GM21529 (cell line): ENCODE measurements at regions not wholly inside any gene's neighbourhood (a gene's known extent, or its start where the extent isn't known, plus 50 kb on each side); places are given as distances from the start of the nearest gene placed in this dataset.

Experiments
- ATAC-seq: cut with Tn5 transposase; IDR thresholded peaks from one replicate; pipeline ENCODE4 v1.9.1; 2021; ENCODE audit not compliant: unreplicated experiment

GRCh38 chr21:29228306-29228705, 70.4 kb upstream of the BACH1 start:
- ATAC-seq, result no peak

- ATAC-seq, result no peak
These were observed 68.0 kb upstream of the BACH1 start for GRCh38 chr21:29230551-29231261.

- no peak for ATAC-seq
These were observed 66.8 kb upstream of the BACH1 start for GRCh38 chr21:29231756-29232529.

GRCh38 chr21:29232530-29233255, 66.0 kb upstream of the BACH1 start:
- ATAC-seq, result no peak

GRCh38 chr21:29233256-29233546, 65.5 kb upstream of the BACH1 start:
- ATAC-seq, result peak; percentile 2

GRCh38 chr21:29233611-29234540, 64.8 kb upstream of the BACH1 start:
- peak; percentile 56 for ATAC-seq

GRCh38 chr21:29235714-29236197, 63.0 kb upstream of the BACH1 start:
- peak; percentile 58 for ATAC-seq

- ATAC-seq, result no peak
These were observed 62.5 kb upstream of the BACH1 start for GRCh38 chr21:29236201-29236600.

GRCh38 chr21:29237110-29238052, 61.3 kb upstream of the BACH1 start:
- ATAC-seq, result no peak

- ATAC-seq, result no peak
These were observed 60.4 kb upstream of the BACH1 start for GRCh38 chr21:29238053-29238966.

- no peak for ATAC-seq
These were observed 59.8 kb upstream of the BACH1 start for GRCh38 chr21:29238967-29239290.

- ATAC-seq, result no peak
These were observed 58.6 kb upstream of the BACH1 start for GRCh38 chr21:29240136-29240535.

GRCh38 chr21:29242201-29242600, 56.5 kb upstream of the BACH1 start:
- no peak for ATAC-seq

GRCh38 chr21:29243188-29243587, 55.5 kb upstream of the BACH1 start:
- ATAC-seq, result no peak

- ATAC-seq, result peak; percentile 88
These were observed 53.5 kb upstream of the BACH1 start for GRCh38 chr21:29245104-29245643.

- no peak for ATAC-seq
These were observed 52.9 kb upstream of the BACH1 start for GRCh38 chr21:29245863-29246262.

- ATAC-seq, result no peak
These were observed 52.1 kb upstream of the BACH1 start for GRCh38 chr21:29246614-29247013.

GRCh38 chr21:29248124-29248523, 50.6 kb upstream of the BACH1 start:
- no peak for ATAC-seq
